ENCODE measurements at regions not wholly inside any gene's neighbourhood (a gene's known extent, or its start where the extent isn't known, plus 50 kb on each side); places are given as distances from the start of the nearest gene placed in this dataset.

DNA sequence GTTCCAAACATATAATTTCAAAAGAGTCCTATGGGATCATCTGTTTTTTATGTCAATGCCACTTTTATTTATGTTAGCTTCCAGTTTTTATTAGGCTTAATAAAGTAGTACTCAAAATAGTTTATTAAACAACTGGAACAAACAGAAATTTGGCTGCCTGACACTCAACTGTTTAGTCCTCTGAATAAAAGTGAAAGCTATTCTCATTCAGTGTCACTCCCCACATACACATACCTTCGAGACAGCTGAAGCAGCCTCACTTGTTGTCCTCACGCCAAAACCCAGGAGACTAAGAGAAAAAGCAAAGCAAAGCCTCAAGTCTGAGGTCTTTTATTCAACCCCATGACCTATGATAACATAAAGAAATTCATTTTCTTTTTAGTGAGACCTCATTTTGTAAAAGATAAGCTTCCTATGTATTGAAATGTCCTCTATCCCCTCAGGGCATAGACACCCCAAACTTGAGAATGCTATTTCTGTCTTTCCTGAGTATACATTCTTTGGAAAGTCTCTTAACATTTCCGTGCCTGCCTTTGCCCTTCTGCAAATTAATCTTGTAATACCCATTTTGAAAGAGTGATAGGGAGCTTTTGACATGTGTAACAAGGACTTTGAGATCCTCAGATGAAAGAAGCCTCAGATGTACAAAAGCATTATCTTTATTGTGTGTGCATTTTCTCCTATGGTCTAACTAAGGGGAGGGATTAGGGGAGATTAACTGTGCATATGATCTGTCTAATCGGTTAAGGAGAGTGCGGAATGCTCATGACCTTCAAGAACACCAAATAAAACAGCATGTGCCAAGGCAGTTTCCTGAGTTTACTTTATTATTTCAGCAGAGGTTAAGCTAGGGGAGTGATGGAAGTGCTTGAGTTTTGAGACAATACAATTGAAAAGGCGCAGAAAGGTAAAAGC is 1523.7 kb upstream of the PIK3C3 start:
- TF ChIP-seq MYC (IDR thresholded peaks at IDR 0.05; ENCODE audit: low read depth, low read length) (no peak), POLR2A (IDR thresholded peaks at IDR 0.05; ENCODE audit: extremely low read depth, insufficient read length) (no peak)
- TF ChIP-seq, protein P1, sequence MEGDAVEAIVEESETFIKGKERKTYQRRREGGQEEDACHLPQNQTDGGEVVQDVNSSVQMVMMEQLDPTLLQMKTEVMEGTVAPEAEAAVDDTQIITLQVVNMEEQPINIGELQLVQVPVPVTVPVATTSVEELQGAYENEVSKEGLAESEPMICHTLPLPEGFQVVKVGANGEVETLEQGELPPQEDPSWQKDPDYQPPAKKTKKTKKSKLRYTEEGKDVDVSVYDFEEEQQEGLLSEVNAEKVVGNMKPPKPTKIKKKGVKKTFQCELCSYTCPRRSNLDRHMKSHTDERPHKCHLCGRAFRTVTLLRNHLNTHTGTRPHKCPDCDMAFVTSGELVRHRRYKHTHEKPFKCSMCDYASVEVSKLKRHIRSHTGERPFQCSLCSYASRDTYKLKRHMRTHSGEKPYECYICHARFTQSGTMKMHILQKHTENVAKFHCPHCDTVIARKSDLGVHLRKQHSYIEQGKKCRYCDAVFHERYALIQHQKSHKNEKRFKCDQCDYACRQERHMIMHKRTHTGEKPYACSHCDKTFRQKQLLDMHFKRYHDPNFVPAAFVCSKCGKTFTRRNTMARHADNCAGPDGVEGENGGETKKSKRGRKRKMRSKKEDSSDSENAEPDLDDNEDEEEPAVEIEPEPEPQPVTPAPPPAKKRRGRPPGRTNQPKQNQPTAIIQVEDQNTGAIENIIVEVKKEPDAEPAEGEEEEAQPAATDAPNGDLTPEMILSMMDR (IDR thresholded peaks at IDR 0.05; ENCODE audit: low read depth, low read length), result no peak
- TF ChIP-seq, protein P2, sequence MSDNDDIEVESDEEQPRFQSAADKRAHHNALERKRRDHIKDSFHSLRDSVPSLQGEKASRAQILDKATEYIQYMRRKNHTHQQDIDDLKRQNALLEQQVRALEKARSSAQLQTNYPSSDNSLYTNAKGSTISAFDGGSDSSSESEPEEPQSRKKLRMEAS (IDR thresholded peaks at IDR 0.05; ENCODE audit: low read depth, low read length), result no peak
- H3K4me3 ChIP-seq (ENCODE audit: low read depth, low read length), result no peak overlapping the region
- DNase-seq (ENCODE audit: low read depth), result no peak

DNA sequence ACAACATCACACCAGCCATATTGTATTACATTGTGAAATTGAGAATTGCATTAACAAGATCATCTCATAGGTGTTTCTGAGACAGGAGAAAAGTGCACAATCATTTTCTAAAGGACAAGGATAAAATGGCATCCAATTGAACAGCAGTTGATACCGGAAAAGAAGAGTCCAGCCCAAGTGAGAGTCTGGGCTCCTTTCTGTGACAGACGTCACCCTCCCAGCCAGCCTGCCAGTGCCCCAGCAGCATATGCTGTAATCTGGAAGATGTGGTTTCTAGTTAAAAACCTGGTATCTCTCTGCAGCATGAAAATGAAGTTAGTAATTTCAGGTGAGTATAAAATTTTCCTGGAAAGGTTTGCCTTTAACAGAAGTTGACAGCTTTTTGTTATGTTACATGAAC is 1531.7 kb upstream of the PIK3C3 start:
- TF ChIP-seq MYC (IDR thresholded peaks at IDR 0.05; ENCODE audit: low read depth, low read length), result no peak
- no peak for TF ChIP-seq POLR2A (IDR thresholded peaks at IDR 0.05; ENCODE audit: extremely low read depth, insufficient read length)
- TF ChIP-seq, protein P2 (IDR thresholded peaks at IDR 0.05; ENCODE audit: low read depth, low read length), result no peak
- TF ChIP-seq, protein P1 (IDR thresholded peaks at IDR 0.05; ENCODE audit: low read depth, low read length), result no peak
- no peak for DNase-seq (ENCODE audit: low read depth)
- no peak overlapping the region for H3K4me3 ChIP-seq (ENCODE audit: low read depth, low read length)

DNA sequence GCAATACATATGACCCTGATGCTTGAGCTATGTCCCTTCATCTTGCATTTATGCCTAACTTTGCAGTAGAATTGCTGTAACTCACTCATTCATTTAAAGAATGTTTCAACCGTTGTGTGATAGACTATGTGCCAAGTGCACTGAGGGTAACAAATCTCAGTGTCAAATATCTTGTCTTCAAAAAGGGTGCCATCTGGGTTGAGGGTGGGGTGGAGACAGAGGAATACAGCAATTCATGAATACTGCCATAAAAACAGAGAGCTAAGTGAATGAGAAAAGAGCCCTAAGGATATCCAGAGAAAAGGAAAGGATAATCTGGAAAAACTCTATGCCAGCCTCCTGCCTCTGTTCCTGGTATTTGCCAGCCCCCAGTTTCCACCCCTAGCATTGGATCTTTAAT is 1534.4 kb upstream of the PIK3C3 start:
- no peak for DNase-seq (ENCODE audit: low read depth)
- TF ChIP-seq, protein P2 (IDR thresholded peaks at IDR 0.05; ENCODE audit: low read depth, low read length), result no peak
- TF ChIP-seq, protein P1 (IDR thresholded peaks at IDR 0.05; ENCODE audit: low read depth, low read length), result no peak
- TF ChIP-seq MYC (IDR thresholded peaks at IDR 0.05; ENCODE audit: low read depth, low read length), result no peak
- TF ChIP-seq POLR2A (IDR thresholded peaks at IDR 0.05; ENCODE audit: extremely low read depth, insufficient read length), result no peak
- no peak overlapping the region for H3K4me3 ChIP-seq (ENCODE audit: low read depth, low read length)

DNA sequence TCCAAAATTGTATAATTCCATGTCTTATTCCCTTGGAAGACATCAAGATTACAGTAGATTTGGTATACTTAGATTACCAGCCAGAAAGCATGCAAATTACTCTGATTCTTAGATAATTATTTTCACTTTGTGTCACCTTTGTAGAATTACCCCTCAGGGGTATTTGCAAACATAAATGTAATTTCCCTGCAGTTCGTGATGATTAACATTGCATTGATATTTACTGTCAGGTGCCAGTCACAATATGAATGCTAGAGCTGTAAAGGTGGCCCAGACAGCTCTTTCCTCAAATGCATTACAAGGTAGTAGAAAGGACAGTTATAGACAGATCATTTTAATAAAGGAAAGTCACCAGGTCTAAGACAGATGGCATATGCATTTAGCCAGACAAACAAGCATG is 1537.5 kb upstream of the PIK3C3 start:
- no peak overlapping the region for H3K4me3 ChIP-seq (ENCODE audit: low read depth, low read length)

DNA sequence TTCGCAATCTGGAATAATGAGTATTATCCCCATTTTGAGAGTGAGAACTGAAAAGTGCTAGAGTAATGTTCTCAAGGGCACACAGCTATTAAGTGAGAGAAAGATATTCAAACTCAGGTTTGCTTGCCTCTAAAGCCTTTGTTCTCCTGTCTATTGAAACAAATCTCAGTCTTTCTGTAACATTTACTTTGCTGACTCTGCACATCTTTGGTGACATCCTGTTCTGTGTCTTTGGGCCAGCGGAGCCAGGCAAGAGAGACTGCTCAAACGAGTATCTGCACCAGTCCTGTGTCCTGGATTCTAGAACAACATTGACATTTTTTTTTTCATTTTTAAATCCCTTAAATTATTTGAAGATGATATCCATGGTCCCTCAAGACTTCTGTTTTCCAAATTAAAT is 1539.2 kb upstream of the PIK3C3 start:
- H3K4me3 ChIP-seq (ENCODE audit: low read depth, low read length), result no peak overlapping the region
- DNase-seq (ENCODE audit: low read depth), result no peak
- TF ChIP-seq POLR2A (IDR thresholded peaks at IDR 0.05; ENCODE audit: extremely low read depth, insufficient read length) (no peak), MYC (IDR thresholded peaks at IDR 0.05; ENCODE audit: low read depth, low read length) (no peak)
- TF ChIP-seq, protein P2 (IDR thresholded peaks at IDR 0.05; ENCODE audit: low read depth, low read length), result no peak
- TF ChIP-seq, protein P1 (IDR thresholded peaks at IDR 0.05; ENCODE audit: low read depth, low read length), result no peak

More for the DNA sequence above, 1537.5 kb upstream of the PIK3C3 start:
- no peak for DNase-seq (ENCODE audit: low read depth)
- TF ChIP-seq, protein P2 (IDR thresholded peaks at IDR 0.05; ENCODE audit: low read depth, low read length), result no peak
- TF ChIP-seq POLR2A (IDR thresholded peaks at IDR 0.05; ENCODE audit: extremely low read depth, insufficient read length), result no peak

DNA sequence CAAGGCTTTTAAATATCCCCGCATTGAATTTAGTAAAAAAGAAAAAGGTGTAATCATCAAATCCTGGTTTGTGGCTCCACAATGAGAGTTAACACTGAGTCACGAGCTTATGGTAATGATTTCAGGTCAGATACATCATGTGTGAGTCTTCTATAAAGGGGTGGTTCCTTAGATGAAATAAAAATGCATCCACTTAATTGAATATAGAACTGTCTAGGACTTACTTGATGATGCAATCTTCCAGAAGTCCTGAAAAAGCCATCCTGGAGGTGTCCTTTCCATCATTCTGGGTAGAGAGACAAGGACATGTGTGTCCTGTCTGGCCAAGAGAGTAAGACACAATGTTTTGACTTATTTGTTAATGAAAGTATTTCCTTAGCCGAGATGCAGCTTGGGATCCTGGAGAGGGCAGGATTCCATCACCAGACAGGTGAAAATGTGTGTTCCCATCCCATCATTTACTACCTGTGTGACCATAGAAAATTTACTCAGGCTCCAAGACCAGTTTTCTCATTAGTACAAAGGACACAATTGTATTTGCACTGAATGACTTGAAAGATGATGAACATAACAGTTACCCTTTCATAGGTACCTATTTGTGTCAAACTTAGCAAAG is 1539.8 kb upstream of the PIK3C3 start:
- TF ChIP-seq, protein P2 (IDR thresholded peaks at IDR 0.05; ENCODE audit: low read depth, low read length), result no peak
- TF ChIP-seq, protein P1 (IDR thresholded peaks at IDR 0.05; ENCODE audit: low read depth, low read length), result no peak
- H3K4me3 ChIP-seq (ENCODE audit: low read depth, low read length), result no peak overlapping the region
- no peak for DNase-seq (ENCODE audit: low read depth)
